ENCODE measurements at regions not wholly inside any gene's neighbourhood (a gene's known extent, or its start where the extent isn't known, plus 50 kb on each side); places are given as distances from the start of the nearest gene placed in this dataset.

DNA sequence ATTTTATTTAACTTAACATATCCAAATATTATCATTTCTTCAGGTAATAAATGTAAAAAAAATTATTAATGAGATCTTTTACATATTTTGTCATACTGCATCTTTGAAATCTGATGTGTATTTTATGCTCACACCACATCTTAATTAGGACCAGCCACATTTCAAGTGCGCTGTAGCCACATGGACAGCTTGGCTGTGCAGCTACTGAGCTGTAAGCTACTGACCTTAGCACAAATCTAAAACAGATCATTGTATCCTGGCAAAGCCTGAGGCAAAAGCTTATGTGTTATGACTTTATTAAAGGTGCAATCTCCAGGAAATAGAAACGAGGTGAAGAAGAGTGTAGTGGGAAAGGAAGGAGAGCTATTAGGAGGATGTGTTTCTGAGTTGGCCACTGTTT is 126.7 kb upstream of the UBE2E2 start:
- Histone ChIP-seq H3K27ac (no peak overlapping the region), H3K36me3 (no peaks in the 10 kb centered on the region), H3K4me3 (no peak overlapping the region), H3K4me1 (no peaks in the 10 kb centered on the region), H3K27me3 (no peaks in the 10 kb centered on the region), H3K9me3 (no peaks in the 10 kb centered on the region)
- DNase-seq, result no peak
- TF ChIP-seq POLR2A (IDR thresholded peaks at IDR 0.05), result no peak
- TF ChIP-seq, protein P1, sequence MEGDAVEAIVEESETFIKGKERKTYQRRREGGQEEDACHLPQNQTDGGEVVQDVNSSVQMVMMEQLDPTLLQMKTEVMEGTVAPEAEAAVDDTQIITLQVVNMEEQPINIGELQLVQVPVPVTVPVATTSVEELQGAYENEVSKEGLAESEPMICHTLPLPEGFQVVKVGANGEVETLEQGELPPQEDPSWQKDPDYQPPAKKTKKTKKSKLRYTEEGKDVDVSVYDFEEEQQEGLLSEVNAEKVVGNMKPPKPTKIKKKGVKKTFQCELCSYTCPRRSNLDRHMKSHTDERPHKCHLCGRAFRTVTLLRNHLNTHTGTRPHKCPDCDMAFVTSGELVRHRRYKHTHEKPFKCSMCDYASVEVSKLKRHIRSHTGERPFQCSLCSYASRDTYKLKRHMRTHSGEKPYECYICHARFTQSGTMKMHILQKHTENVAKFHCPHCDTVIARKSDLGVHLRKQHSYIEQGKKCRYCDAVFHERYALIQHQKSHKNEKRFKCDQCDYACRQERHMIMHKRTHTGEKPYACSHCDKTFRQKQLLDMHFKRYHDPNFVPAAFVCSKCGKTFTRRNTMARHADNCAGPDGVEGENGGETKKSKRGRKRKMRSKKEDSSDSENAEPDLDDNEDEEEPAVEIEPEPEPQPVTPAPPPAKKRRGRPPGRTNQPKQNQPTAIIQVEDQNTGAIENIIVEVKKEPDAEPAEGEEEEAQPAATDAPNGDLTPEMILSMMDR (IDR thresholded peaks at IDR 0.05), result no peak
- intact Hi-C loops (cut with DNase I; ENCODE audit: low total_unique reads), result no loop called here

DNA sequence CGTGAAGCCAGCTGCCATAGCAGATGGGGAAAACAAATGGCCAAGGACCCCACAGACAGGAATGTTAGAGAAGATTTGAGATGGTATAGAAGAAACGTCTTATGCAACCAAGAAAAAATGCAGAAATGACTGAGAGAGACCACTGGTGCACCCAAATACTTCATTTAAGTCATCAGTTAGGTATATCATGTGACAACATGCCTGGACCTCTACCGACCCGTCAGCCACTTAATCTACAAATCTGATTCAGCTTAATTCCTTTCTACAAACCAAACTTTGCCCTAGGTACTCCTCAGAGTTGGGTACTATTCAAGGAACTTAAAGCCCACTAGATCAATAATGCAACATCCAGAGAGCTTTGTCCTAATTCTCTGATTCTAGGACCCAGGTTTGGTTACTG is 126.0 kb upstream of the UBE2E2 start:
- no peaks in the 10 kb centered on the region for H3K9me3 ChIP-seq
- H3K27ac ChIP-seq, result no peak overlapping the region
- H3K27me3 ChIP-seq, result no peaks in the 10 kb centered on the region
- H3K4me1 ChIP-seq, result no peaks in the 10 kb centered on the region
- no peak for TF ChIP-seq POLR2A (IDR thresholded peaks at IDR 0.05)
- TF ChIP-seq, protein P1 (IDR thresholded peaks at IDR 0.05), result no peak
- H3K36me3 ChIP-seq, result no peaks in the 10 kb centered on the region
- intact Hi-C loops (cut with DNase I; ENCODE audit: low total_unique reads), result no loop called here
- no peak overlapping the region for H3K4me3 ChIP-seq
- no peak for DNase-seq

DNA sequence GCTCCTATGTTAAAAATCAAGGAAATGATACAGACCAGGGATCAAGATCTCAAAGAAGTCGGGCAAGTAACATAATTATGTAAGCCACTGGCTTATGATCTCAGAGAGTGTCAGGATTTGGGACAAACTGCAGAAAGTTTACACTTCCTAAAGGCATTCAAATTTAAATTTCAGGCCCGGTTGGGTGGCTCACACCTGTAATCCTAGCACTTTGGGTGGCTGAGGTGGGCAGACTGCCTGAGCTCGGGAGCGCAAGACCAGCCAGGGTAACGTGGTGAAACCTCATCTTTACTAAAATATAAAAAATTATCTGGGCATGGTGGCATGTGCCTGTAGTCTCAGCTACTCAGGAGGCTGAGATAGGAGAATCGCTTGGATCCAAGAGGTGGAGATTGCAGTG is 124.4 kb upstream of the UBE2E2 start:
- Histone ChIP-seq H3K4me1 (no peaks in the 10 kb centered on the region), H3K36me3 (no peaks in the 10 kb centered on the region), H3K9me3 (no peaks in the 10 kb centered on the region), H3K4me3 (no peak overlapping the region), H3K27me3 (no peaks in the 10 kb centered on the region), H3K27ac (no peak overlapping the region)
- intact Hi-C loops (cut with DNase I; ENCODE audit: low total_unique reads), result no loop called here
- TF ChIP-seq, protein P1 (IDR thresholded peaks at IDR 0.05), result no peak
- no peak for TF ChIP-seq POLR2A (IDR thresholded peaks at IDR 0.05)
- no peak for DNase-seq

DNA sequence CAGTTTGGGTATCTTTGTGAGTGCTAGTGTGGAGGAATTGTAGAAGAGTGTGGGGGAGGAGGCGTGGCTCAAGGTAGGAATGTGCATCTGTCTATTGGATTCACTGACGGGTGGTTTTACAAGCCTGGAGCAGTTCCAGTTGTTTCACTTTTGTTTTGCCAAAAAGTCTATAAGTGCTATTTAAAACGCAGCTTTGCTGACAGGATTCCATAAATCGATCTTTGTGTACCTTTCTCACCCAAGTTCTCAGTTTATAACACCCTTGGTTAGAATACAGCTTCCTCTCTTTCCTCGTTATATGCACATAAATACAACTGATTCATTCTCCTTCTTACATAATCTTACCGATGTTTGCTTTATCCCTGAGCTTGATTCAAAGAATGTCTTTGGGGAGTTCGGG is 123.2 kb upstream of the UBE2E2 start:
- no peak for DNase-seq
- intact Hi-C loops (cut with DNase I; ENCODE audit: low total_unique reads), result no loop called here
- H3K36me3 ChIP-seq, result no peaks in the 10 kb centered on the region
- H3K9me3 ChIP-seq, result no peaks in the 10 kb centered on the region
- no peak for TF ChIP-seq POLR2A (IDR thresholded peaks at IDR 0.05)
- TF ChIP-seq, protein P1 (IDR thresholded peaks at IDR 0.05), result no peak
- H3K4me1 ChIP-seq, result no peaks in the 10 kb centered on the region
- no peak overlapping the region for H3K27ac ChIP-seq
- H3K27me3 ChIP-seq, result no peaks in the 10 kb centered on the region
- H3K4me3 ChIP-seq, result no peak overlapping the region

DNA sequence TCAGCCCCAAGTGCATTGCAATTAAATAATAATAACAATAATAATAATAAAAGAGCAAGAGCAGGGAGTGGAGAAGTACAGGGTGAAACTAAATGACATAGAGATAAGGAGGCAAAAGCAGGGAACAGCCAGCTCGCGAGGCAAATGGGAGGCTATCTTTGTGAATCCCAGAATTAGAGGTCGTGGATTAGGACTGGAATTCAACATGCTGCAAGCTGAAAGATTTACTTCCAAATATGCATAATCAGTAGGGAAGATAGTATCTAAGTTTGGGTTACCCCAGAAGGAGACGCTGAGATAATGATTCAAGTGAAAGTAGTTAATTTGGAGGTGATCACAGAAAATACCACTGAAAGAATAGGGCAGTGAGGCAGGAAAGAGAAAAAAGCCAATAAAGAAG is 119.4 kb upstream of the UBE2E2 start:
- Histone ChIP-seq H3K27me3 (no peaks in the 10 kb centered on the region), H3K4me1 (no peaks in the 10 kb centered on the region), H3K4me3 (no peak overlapping the region), H3K36me3 (no peaks in the 10 kb centered on the region), H3K27ac (no peak overlapping the region), H3K9me3 (no peaks in the 10 kb centered on the region)
- TF ChIP-seq, protein P1 (IDR thresholded peaks at IDR 0.05), result no peak
- no peak for TF ChIP-seq POLR2A (IDR thresholded peaks at IDR 0.05)
- DNase-seq, result no peak
- intact Hi-C loops (cut with DNase I; ENCODE audit: low total_unique reads), result no loop called here
